ENCODE measurements at regions not wholly inside any gene's neighbourhood (a gene's known extent, or its start where the extent isn't known, plus 50 kb on each side); places are given as distances from the start of the nearest gene placed in this dataset.

GRCh38 chr1:214983126-214983869 is 99.2 kb upstream of the KCNK2 start:
- Mint-ChIP-seq H3K36me3 (no peaks in the 10 kb centered on the region), H3K4me1 (no peaks in the 10 kb centered on the region), H3K4me3 (no peak overlapping the region), H3K27ac (no peak overlapping the region), H3K27me3 (no peaks in the 10 kb centered on the region), H3K9me3 (peaks cover 6 to 9% of the 10 kb centered on the region in 2 donors)
- no peak for ATAC-seq (replicated peaks)
- DNase-seq = no peak

- no peak overlapping the region for H3K27ac Mint-ChIP-seq
- no peak overlapping the region for H3K4me3 Mint-ChIP-seq
- peaks cover 4 to 9% of the 10 kb centered on the region in 2 donors for H3K9me3 Mint-ChIP-seq
- no peaks in the 10 kb centered on the region for H3K36me3 Mint-ChIP-seq
- no peaks in the 10 kb centered on the region for H3K4me1 Mint-ChIP-seq
- DNase-seq (no peak), ATAC-seq (replicated peaks) (no peak)
- H3K27me3 Mint-ChIP-seq = no peaks in the 10 kb centered on the region
These were observed 93.2 kb upstream of the KCNK2 start for GRCh38 chr1:214989341-214989740.

GRCh38 chr1:214990619-214991018 is 91.9 kb upstream of the KCNK2 start:
- Mint-ChIP-seq H3K4me1 (no peaks in the 10 kb centered on the region), H3K4me3 (no peak overlapping the region), H3K36me3 (no peaks in the 10 kb centered on the region), H3K9me3 (peaks cover 4 to 9% of the 10 kb centered on the region in 2 donors), H3K27me3 (no peaks in the 10 kb centered on the region), H3K27ac (no peak overlapping the region)
- DNase-seq (no peak), ATAC-seq (replicated peaks) (no peak)

DNA sequence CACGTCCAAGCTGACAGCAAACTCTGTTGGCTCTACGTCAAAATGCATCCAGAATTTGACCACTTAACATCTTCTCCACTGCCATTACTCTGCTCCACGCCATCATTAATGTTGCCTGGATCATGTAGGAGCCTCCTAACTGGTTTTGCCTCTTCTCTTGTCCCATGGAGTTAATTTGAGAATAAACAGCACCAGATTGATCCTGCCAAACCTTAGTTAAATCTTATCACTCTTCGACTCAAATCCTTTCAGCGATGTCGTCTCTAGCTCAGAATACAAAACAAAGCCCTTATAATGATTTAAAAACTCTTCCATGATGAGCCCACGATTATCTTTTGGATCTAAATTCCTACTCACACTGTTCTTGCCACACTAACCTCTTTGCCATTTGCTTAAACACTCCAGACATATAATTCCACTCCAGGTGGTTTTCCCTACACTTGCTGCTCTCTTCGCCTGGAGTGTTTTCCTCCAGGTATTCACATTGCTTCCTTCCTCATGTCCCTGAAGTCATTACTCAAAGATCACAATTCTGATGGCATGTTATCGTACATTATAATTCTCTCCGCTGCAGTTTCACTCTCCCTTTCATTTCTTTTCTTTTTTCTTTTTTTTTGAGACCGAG is 90.7 kb upstream of the KCNK2 start:
- no peaks in the 10 kb centered on the region for H3K27me3 Mint-ChIP-seq
- ATAC-seq (replicated peaks) = no peak

DNA sequence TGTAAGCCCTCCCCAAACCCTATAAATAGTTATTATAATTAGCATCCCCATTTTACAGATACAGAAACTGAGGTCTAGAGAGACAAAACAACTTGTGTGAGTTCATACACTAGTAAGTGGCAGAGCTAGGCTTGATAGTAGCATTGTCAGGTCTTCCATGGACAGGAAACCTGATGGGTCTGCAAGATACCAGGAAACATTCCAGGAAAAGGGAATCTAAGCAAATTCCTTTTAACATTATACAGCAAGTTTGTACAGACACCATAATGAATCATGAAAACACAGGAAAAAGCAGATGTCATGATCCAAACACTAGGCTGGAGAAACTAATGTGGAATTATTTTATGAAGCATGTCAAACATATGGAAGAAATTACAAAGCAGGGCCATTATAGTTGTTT is 89.1 kb upstream of the KCNK2 start:
- H3K4me3 Mint-ChIP-seq = no peak overlapping the region
- H3K27ac Mint-ChIP-seq = no peak overlapping the region
- H3K27me3 Mint-ChIP-seq = no peaks in the 10 kb centered on the region
- no peaks in the 10 kb centered on the region for H3K4me1 Mint-ChIP-seq
- H3K9me3 Mint-ChIP-seq = peaks cover 0 to 9% of the 10 kb centered on the region in 2 donors
- H3K36me3 Mint-ChIP-seq = no peaks in the 10 kb centered on the region
- no peak for ATAC-seq (replicated peaks)
- no peak for DNase-seq

More for the DNA sequence above, 90.7 kb upstream of the KCNK2 start:
- H3K4me1 Mint-ChIP-seq = no peaks in the 10 kb centered on the region
- H3K27ac Mint-ChIP-seq = no peak overlapping the region
- DNase-seq = no peak
- peaks cover 4 to 9% of the 10 kb centered on the region in 2 donors for H3K9me3 Mint-ChIP-seq
- H3K4me3 Mint-ChIP-seq = no peak overlapping the region
- H3K36me3 Mint-ChIP-seq = no peaks in the 10 kb centered on the region

GRCh38 chr1:214997685-214998084 is 84.9 kb upstream of the KCNK2 start:
- peaks cover 0 to 2% of the 10 kb centered on the region in 2 donors for H3K9me3 Mint-ChIP-seq
- no peak for ATAC-seq (replicated peaks)
- no peaks in the 10 kb centered on the region for H3K36me3 Mint-ChIP-seq
- H3K27me3 Mint-ChIP-seq = no peaks in the 10 kb centered on the region
- no peak for DNase-seq
- H3K4me3 Mint-ChIP-seq = no peak overlapping the region
- H3K4me1 Mint-ChIP-seq = no peaks in the 10 kb centered on the region
- H3K27ac Mint-ChIP-seq = no peak overlapping the region

DNA sequence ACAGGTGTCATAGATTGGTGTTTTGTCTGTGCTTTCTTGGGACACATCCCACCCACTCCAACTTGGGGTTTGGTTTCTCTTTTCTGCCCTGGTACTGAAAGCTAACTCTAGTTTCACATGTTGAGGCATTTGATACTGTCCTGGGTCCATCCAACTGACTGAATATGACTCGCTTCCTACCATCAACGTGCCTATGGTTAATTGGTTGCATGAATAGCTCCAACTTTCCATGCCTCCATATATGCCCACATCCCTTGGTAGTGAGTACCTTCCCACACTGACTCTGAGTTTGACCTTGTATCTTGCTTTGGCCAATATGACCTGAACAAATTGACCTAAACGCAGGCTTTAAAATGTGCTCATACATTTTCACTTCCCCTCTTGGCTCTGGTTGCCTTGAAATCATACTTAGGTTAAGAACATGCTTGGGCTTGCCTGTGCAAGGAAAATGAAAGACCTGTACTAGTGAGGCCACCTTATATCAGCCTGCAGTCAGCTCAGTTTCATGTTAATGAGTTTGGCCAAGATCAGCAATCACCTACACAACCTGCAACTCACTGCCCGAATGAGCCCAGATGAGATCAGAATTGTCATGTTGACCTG is 81.0 kb upstream of the KCNK2 start:
- Mint-ChIP-seq H3K4me1 (no peaks in the 10 kb centered on the region), H3K9me3 (peaks cover 6 to 7% of the 10 kb centered on the region in 2 donors), H3K27ac (no peak overlapping the region), H3K27me3 (no peaks in the 10 kb centered on the region), H3K4me3 (no peak overlapping the region), H3K36me3 (no peaks in the 10 kb centered on the region)
- DNase-seq (no peak), ATAC-seq (replicated peaks) (no peak)

GRCh38 chr1:215002471-215002870 is 80.1 kb upstream of the KCNK2 start:
- Mint-ChIP-seq H3K4me1 (no peaks in the 10 kb centered on the region), H3K27ac (no peak overlapping the region), H3K9me3 (peaks cover 6 to 7% of the 10 kb centered on the region in 2 donors), H3K27me3 (no peaks in the 10 kb centered on the region), H3K36me3 (no peaks in the 10 kb centered on the region), H3K4me3 (no peak overlapping the region)
- DNase-seq (no peak), ATAC-seq (replicated peaks) (no peak)

GRCh38 chr1:215003686-215004085 is 78.9 kb upstream of the KCNK2 start:
- DNase-seq (no peak), ATAC-seq (replicated peaks) (no peak)
- Mint-ChIP-seq H3K4me3 (no peak overlapping the region), H3K36me3 (no peaks in the 10 kb centered on the region), H3K4me1 (no peaks in the 10 kb centered on the region), H3K27me3 (no peaks in the 10 kb centered on the region), H3K27ac (no peak overlapping the region), H3K9me3 (peaks cover 6 to 7% of the 10 kb centered on the region in 2 donors)

GRCh38 chr1:215004121-215004827 is 78.3 kb upstream of the KCNK2 start:
- H3K36me3 Mint-ChIP-seq = no peaks in the 10 kb centered on the region
- DNase-seq = no peak
- no peaks in the 10 kb centered on the region for H3K27me3 Mint-ChIP-seq
- H3K4me1 Mint-ChIP-seq = no peaks in the 10 kb centered on the region
- H3K9me3 Mint-ChIP-seq = peaks cover 6 to 7% of the 10 kb centered on the region in 2 donors
- no peak overlapping the region for H3K27ac Mint-ChIP-seq
- ATAC-seq (replicated peaks) = no peak
- H3K4me3 Mint-ChIP-seq = no peak overlapping the region

GRCh38 chr1:215005078-215005477 is 77.5 kb upstream of the KCNK2 start:
- ATAC-seq (replicated peaks) (no peak), DNase-seq (no peak)
- Mint-ChIP-seq H3K4me3 (no peak overlapping the region), H3K27ac (no peak overlapping the region), H3K36me3 (no peaks in the 10 kb centered on the region), H3K4me1 (no peaks in the 10 kb centered on the region), H3K27me3 (no peaks in the 10 kb centered on the region), H3K9me3 (peaks cover 6 to 7% of the 10 kb centered on the region in 2 donors)

DNA sequence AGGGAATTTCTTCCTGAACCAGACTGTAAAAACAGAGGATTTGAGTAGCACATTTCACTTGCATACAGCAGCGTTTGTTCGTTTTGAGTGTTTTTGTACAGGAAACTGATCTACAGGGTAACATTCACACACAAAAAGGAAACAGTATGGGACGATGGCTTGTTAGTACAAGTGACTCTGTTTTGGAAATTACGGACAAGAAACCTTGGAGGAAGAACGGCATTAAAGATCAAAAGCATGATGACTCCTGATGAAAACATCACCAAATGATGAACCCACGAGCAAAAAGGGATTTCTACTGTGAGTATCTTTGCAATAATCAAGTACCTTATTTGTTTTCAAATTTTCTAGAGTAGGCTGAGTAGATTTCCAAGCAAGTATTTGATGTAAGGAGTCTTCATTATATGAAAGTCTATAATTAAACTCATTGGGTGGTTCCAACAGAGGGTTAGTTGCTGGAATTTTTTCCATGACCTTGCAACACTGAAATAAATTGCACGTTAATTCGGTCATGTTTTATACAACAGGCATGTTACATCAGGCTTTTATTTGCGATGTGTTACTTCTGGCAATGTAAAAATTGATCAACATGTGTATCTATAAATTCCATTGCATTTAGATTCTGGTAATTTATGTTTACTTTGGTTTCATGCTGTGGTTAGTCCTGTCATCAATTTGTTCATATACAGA is 76.7 kb upstream of the KCNK2 start:
- DNase-seq (no peak), ATAC-seq (replicated peaks) (no peak)
- Mint-ChIP-seq H3K4me1 (no peaks in the 10 kb centered on the region), H3K27me3 (no peaks in the 10 kb centered on the region), H3K27ac (peak overlapping the region; percentile 14), H3K36me3 (no peaks in the 10 kb centered on the region), H3K9me3 (peaks cover 6 to 7% of the 10 kb centered on the region in 2 donors), H3K4me3 (no peak overlapping the region)

DNA sequence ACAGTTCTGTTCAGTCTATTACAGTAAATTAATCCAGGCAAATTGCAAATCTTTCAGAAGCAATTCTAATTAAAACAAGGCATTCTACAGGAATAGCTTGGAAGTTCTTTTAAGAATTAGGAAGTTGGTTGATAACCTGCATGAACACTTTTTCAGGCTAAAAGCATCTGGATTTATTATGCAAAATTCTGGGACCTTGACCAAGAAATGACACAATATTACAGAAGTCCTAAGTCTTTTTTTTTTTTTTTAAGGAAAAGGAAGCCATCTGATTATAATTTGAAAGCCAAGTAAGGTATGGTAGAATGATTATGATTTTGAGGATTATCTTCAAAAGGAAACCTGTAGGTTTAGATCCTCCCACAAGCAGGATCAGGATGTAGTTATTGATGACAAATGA is 74.7 kb upstream of the KCNK2 start:
- Mint-ChIP-seq H3K27me3 (no peaks in the 10 kb centered on the region), H3K36me3 (no peaks in the 10 kb centered on the region), H3K9me3 (peaks cover 4 to 7% of the 10 kb centered on the region in 2 donors), H3K4me1 (no peaks in the 10 kb centered on the region), H3K4me3 (no peak overlapping the region), H3K27ac (no peak overlapping the region)
- ATAC-seq (replicated peaks) = no peak
- no peak for DNase-seq

DNA sequence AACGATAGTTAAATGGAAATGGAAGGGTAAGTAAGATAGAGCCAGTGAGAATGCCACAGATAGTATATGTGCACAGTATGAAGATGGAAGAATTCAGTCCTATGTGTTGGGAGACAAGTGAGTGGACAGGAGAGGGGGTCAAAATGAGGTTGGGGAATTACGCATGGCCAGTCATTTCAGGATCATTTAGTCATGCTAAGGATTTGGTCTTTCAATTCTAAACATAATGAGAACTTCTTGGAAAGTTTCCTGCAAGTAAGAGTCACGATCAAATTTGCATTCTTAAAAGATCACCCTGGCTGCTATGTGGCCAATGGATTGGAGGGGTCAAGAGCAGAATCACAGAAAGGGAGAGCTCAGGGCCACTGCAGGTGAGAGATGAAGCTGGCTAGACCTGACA is 64.0 kb upstream of the KCNK2 start:
- ATAC-seq (replicated peaks) = no peak
- H3K27me3 Mint-ChIP-seq = no peaks in the 10 kb centered on the region
- H3K36me3 Mint-ChIP-seq = no peaks in the 10 kb centered on the region
- no peak overlapping the region for H3K4me3 Mint-ChIP-seq
- no peaks in the 10 kb centered on the region for H3K4me1 Mint-ChIP-seq
- no peak for DNase-seq
- H3K9me3 Mint-ChIP-seq = peaks cover 7 to 10% of the 10 kb centered on the region in 2 donors
- no peak overlapping the region for H3K27ac Mint-ChIP-seq

Measured in stimulated activated naive B cell treated with anti-CD40 and anti-IgM and Interleukin-4, amounts not matched to agents 10 μg/mL and 1 μg/mL and 100 μg/mL, for 72 hours (primary cell).